ENCODE measurements at regions not wholly inside any gene's neighbourhood (a gene's known extent, or its start where the extent isn't known, plus 50 kb on each side); places are given as distances from the start of the nearest gene placed in this dataset.

DNA sequence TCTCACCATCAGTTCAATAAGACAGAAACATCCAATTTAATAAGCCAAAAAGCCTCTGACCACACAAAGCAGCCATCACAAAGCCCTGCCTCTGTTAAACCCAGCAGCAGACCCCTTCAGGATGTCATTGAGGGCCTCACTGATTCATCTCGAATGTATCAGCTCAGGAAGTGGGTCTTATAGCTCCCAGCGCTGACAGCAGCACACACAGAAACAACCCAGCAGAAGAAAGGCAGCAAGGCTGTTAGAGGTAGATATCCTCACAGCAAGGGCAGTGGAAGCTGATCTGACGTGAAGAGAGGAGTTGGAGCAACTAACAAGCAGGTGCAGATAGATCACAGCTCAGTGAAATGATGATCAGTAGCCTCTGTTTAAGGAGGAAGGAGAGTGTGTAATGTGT lies 86.2 kb upstream of the NCAM1 start:
- TF ChIP-seq CTCF (IDR thresholded peaks at IDR 0.05) (no peak), GABPB1 (CRISPR knock-in tag; IDR thresholded peaks at IDR 0.05) (no peak), ARID4B (CRISPR knock-in tag; IDR thresholded peaks at IDR 0.05; ENCODE audit: borderline replicate concordance) (no peak), SMAD4 (CRISPR knock-in tag; IDR thresholded peaks at IDR 0.05) (no peak), IRF1 (CRISPR knock-in tag; IDR thresholded peaks at IDR 0.05) (no peak), JUN (CRISPR knock-in tag; IDR thresholded peaks at IDR 0.05) (no peak), ZNF317 (CRISPR knock-in tag; IDR thresholded peaks at IDR 0.05; ENCODE audit: borderline replicate concordance, low read depth) (no peak), NFE2L1 (CRISPR knock-in tag; IDR thresholded peaks at IDR 0.05) (no peak), ELF4 (CRISPR knock-in tag; IDR thresholded peaks at IDR 0.05; ENCODE audit: low read depth) (no peak)
- TF ChIP-seq, protein P1, sequence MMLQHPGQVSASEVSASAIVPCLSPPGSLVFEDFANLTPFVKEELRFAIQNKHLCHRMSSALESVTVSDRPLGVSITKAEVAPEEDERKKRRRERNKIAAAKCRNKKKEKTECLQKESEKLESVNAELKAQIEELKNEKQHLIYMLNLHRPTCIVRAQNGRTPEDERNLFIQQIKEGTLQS (CRISPR knock-in tag; conservative IDR thresholded peaks at IDR 0.05): no peak
- TF ChIP-seq, protein P2, sequence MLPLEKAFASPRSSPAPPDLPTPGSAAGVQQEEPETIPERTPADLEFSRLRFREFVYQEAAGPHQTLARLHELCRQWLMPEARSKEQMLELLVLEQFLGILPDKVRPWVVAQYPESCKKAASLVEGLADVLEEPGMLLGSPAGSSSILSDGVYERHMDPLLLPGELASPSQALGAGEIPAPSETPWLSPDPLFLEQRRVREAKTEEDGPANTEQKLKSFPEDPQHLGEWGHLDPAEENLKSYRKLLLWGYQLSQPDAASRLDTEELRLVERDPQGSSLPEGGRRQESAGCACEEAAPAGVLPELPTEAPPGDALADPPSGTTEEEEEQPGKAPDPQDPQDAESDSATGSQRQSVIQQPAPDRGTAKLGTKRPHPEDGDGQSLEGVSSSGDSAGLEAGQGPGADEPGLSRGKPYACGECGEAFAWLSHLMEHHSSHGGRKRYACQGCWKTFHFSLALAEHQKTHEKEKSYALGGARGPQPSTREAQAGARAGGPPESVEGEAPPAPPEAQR (CRISPR knock-in tag; IDR thresholded peaks at IDR 0.05): no peak
- TF ChIP-seq, protein P3, sequence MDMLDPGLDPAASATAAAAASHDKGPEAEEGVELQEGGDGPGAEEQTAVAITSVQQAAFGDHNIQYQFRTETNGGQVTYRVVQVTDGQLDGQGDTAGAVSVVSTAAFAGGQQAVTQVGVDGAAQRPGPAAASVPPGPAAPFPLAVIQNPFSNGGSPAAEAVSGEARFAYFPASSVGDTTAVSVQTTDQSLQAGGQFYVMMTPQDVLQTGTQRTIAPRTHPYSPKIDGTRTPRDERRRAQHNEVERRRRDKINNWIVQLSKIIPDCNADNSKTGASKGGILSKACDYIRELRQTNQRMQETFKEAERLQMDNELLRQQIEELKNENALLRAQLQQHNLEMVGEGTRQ (CRISPR knock-in tag; IDR thresholded peaks at IDR 0.05): no peak
- TF ChIP-seq, protein P4, sequence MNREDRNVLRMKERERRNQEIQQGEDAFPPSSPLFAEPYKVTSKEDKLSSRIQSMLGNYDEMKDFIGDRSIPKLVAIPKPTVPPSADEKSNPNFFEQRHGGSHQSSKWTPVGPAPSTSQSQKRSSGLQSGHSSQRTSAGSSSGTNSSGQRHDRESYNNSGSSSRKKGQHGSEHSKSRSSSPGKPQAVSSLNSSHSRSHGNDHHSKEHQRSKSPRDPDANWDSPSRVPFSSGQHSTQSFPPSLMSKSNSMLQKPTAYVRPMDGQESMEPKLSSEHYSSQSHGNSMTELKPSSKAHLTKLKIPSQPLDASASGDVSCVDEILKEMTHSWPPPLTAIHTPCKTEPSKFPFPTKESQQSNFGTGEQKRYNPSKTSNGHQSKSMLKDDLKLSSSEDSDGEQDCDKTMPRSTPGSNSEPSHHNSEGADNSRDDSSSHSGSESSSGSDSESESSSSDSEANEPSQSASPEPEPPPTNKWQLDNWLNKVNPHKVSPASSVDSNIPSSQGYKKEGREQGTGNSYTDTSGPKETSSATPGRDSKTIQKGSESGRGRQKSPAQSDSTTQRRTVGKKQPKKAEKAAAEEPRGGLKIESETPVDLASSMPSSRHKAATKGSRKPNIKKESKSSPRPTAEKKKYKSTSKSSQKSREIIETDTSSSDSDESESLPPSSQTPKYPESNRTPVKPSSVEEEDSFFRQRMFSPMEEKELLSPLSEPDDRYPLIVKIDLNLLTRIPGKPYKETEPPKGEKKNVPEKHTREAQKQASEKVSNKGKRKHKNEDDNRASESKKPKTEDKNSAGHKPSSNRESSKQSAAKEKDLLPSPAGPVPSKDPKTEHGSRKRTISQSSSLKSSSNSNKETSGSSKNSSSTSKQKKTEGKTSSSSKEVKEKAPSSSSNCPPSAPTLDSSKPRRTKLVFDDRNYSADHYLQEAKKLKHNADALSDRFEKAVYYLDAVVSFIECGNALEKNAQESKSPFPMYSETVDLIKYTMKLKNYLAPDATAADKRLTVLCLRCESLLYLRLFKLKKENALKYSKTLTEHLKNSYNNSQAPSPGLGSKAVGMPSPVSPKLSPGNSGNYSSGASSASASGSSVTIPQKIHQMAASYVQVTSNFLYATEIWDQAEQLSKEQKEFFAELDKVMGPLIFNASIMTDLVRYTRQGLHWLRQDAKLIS (CRISPR knock-in tag; IDR thresholded peaks at IDR 0.05; ENCODE audit: borderline replicate concordance): no peak

Data from WTC11 (cell line).